HG03097 (cell line): ENCODE measurements at regions not wholly inside any gene's neighbourhood (a gene's known extent, or its start where the extent isn't known, plus 50 kb on each side); places are given as distances from the start of the nearest gene placed in this dataset.

ENCODE experiments used
- ATAC-seq: cut with Tn5 transposase; IDR thresholded peaks from one replicate; pipeline ENCODE4 v1.9.1; 2021; ENCODE audit not compliant: unreplicated experiment, low FRiP score

DNA sequence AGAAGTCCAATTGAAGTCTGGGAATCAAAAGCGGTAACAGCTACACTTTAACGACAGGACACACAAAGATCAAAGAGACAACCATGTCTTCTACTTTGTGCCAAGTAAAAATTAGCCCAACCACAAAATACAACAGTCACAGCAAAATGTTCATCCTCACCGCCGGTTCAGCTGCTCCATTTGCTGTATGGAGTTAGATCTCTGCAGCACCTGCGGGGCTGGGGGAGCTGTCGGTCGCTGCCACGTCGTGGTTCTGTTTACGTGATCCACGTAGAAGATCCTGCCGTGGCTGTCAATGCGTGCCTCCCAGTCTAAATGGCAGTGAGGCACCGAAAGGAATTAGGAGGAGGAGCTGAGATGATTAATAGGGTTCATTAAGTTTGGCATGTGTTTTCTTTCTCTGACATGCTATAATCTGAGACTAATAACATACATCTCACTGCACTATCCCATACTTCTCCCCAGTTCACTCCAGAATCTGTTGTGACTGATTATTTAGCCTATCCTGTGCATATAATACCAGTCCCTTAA, 136.5 kb upstream of the STK17B start:
- no peak for ATAC-seq

DNA sequence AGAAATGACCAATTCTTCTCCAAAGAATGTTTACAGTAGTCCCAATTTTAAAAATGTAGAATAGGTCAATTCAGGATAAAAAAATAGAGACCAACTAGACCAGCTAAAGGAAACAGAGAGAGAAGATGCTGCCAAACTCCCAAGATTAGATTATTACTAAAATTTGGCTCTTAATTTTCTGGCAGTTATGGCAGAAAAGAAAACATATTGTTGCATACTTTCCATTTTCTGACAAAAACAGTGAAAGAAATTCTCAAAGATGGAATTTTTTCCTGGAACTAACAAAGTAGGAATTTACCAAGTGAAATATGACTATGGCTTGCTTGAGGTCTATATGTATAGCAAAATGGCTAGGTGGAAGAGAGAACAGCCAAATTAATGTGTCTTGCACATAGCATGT, 138.3 kb upstream of the STK17B start:
- no peak for ATAC-seq

DNA sequence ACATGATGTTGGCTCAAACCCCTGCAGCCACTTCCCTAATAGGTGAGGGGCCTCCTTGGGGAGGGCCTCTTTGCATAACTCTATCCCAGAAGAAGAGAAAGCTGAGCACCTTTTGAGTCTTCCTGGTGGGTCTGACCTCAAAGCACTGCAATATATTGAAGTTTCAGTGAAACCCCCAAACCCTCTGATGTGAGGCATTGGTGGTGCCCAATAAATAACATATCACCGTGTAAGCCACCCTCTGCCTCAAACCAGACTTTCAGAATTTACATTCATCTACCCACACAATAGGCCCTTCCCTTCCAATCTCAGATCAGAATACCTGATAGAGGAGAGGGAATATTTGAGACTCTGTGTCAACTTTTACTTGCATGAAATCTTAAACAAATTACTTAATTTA, 142.8 kb upstream of the STK17B start:
- ATAC-seq, result no peak

DNA sequence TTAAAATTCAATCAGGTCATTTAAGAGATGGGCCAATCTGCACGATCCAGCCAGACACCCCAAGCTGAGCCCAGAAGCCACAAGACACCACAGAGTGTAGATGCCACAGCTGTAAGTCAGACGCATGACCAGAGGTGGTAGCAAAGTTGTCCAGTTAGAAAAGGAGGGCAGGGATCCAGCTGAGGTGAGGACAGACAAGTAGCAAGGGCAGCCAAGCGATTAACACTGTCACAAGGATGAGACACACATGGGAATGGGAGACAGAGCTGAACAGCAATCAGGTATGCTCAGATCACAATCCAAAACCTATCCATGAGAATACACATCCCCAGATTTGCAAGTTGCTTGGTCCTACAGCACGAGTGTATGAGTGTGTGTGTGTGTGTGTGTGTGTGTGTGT, 143.4 kb upstream of the STK17B start:
- ATAC-seq, result no peak

DNA sequence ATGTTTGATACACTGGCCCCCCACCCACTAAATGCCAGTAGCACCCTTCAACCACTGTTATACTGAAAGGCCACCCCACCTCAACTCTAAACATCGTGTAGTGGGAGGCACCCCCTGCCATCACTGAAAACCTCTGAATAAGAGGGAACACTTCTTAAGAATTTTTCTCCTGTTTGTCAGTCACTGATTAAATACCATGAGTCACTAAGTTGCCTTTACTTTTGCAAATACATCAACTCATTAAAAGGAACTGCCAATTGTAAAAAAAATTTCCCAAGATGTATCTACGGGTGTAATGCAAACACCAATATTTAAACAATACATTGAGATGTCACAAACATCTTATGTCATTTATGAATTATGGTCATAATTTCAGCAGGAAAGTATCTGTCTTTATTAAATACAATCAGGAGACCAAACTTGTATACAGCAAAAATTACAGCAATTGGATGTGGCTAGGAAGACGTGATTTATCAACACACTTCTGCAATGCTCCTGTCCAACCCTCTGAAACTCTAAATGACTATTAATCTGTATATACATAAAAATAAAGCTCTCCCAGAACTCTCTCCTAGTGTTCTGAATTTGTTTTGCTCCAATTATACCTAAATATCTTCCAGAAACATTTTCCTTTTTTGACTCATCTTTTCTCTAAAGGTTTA, 144.1 kb upstream of the STK17B start:
- ATAC-seq, result no peak

DNA sequence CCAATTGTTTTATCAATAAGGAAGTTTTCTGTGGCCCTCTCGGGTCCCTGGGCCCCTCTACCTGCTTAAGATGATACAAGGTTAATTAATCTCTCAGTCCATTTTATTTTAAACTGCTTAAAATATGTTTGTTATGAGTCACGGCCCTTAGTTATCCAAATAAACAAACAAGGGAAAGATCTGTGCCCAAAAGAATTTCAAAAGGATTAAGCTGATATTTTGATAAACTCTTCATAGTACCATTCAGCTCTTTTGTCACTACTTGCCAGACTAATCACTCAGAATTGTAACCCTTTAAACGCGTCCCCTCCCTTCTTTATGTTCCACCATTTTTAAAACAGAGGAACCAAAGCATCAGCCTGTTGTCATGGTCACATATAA, 144.7 kb upstream of the STK17B start:
- no peak for ATAC-seq

DNA sequence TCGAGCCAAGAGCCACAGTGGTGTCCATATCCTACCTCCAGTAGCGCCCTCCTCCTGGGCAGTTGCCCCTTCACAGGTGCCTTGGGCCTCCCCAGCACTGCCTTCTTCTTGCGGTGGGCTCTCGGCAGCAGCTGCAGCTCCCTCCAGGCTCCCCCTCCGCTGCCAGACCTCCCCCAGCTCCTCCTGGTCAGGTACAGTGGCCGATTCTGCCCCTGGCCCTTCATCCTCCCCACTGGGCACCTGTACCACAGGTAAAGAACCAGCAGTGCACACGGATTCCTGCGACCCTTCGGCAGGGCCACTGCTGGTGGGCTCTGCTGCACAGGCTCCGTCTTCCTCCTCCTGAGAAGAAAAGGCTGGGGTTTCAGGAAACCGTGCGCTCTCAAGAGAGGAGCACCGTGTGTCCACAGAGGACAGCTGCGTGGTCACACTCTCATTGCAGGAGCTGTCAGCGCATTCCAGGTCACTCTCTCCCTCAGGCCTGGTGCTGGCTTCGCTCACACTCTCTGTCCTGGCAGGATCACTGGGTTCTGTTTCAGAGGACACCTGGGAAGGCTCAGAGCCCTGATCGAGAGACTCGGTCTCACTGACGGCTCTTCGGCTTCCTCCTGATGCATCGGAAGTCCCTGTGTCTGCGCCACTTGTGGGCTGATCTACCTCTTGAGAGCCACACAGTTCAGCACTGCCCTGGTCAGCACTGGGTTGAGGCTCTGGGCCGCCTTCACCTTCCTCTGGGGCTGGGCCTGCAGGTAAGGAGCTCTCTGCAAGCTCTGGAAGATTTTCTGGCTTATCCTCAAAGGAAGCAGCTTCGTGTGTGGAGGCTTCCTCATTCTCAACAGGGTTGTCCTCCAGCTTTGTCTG, 147.4 kb upstream of the STK17B start:
- ATAC-seq, result no peak

DNA sequence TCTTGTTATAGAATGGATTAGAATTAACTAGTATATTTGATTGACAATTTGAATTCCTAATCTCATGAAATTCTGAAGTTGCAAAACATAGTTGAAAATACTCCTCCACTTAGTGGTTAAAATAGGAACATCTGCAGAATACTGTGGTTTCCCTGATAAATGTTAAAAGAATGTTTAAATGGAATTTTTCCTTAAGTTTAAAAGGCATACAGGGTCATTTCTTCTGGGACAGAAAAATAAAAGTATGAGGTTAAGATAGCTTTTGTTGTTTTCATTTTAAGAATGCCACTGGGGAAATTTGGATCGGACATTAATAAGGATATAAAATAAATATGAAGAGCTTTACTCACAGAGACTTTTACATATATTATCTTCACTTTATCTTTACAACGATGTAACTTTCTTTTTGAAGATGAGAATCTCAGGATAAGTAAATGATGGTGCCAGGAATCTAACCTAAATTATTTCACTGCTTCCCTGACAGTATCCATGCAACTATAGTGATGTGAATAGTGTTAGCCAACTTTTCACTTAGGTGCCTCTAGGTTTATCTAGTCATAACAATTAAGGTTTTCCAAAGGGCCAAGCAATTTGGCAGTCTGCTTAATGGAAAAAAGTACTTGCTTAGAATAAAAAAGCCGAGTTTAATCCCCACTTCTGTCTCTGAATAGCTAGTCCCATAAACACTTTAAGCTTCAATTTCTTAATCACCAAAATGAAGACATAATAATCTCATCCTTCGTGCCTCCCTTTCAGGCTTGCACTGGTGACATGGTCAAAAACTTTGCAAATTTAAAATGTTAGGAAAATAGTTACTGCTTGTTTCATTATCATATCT, 151.8 kb upstream of the STK17B start:
- ATAC-seq, result no peak

DNA sequence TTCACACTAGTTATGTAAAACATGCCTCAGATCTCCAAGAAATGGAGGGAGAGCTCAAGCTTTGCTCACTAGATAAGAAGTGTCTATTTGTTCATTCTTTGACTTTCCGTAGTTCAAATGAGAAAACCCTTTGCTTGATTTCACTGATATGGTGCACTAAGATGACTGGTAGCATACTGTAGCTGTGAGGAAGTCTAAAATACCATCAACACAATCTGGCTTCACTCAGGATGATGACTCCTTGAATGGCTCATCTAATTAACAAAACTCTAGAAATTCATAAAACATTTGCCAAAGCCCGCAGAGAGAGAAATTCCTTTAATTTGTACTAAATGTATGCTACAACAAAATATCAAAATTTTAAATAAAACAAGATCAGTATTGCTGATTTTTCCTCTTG, 152.8 kb upstream of the STK17B start:
- no peak for ATAC-seq

DNA sequence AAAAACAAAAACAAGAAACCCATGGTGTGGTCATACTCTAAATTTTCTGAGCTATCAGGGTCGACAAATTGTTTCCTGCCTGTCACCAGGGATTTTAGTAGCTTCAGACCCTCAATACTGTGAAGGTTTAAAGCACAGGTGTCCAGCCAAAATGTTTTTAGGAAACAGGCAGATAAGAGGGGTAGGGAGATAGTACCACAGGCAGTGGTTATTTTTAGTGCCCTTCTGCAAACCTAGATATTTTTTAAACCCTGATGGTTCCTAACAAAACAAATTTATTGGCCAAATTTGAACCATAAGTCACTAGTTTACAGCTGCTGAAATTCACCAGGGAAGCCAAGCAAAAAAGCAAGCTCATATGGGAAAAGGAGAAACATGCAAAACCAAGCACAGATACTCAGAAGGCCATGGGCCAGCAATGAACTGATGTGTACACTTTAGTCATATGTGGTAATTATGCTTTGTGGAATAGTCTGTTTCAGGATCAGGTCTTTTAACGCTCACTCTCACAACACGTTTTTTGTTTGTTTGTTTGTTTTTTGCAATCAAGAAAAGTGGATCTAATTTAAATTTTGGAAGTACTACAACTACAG, 156.8 kb upstream of the STK17B start:
- ATAC-seq, result no peak

DNA sequence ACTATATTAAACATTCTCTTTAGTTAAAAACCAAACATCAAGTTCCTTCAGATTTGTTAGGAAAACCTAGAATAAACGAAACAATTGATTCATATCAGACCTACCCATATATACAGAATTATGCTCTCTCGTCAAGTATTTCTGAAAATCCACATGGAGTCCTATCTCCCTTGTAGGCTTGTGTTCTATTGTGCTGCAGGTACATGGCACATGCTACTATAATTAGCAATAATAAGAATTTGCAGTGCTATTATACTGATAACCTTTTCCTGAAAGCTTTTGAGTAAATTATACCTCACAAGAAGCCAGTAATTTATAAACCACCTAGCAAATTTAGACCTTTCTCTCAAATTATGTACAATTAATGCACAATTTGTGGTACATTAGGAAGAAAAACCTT, 158.6 kb upstream of the STK17B start:
- no peak for ATAC-seq

DNA sequence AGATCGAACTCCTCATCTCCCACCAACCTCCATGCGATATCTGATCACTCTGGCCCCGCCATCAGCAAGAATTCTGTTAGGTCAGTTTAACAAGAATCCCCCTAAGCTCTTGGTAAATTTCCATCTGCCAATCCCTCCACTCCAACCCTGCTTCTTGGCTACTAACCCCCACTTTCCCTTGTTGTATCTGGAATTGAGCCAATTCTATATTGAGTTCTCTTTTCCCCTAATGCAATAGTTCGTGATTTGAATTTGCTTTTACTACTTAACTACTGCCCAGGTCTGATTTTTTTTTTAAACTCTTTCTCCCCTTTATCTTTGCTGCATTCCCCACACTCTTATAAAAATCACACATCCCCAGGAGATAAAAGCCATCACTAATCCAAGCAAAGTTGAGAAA, 159.3 kb upstream of the STK17B start:
- ATAC-seq, result no peak

DNA sequence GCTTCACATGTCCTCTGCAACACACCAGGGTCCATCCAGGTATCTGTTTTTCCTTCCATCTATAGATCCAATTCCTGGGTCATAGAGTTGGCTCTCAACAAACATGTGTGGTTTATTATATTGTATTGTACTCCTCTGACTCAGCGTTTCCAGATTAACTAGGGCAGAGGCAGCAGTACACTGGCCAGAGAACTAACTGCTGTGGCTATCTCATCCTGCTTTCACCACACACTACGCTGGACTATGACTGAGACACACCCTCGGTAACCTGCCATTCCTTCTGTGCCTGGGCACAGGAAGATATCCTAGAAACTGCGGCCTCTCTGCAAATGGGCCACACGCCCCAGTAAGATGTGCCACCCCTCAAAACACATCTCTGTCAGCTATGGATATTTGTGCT, 159.8 kb upstream of the STK17B start:
- ATAC-seq, result no peak

DNA sequence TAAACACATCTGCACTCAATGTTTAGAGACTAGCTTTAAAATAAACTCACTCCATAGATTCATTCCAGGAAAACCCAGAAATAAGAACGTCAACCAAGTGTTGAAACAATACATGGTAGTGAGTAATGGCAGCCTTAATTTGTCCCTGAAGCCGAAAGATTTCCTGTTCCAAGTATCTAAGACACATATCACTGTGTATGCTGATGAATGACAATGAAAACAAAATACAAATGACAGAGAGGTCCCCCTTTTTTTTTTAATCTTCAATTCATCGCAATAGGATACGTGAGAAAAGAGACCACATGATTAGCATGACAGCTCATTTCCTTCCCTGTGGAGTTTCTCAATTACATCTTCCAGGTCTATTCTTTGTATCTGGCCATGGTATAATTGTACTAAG, 160.5 kb upstream of the STK17B start:
- ATAC-seq, result no peak

DNA sequence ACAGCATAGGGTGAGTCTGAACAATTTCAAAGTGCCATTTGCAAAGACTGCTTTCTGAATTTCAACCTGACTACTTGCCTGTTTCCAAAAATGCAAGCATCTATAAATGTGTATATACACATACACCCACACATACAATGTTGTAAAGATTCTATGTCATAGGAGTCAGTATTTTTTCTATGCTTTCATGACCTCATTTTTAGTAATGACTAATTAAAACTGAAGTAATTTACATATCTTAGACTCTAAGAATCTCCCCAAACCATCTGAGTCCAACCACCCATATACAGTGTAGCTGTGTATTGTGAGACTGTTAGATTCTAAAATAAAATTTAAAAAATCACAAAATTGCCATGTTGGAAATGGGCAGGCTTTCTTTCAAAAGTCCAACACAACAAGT, 162.0 kb upstream of the STK17B start:
- no peak for ATAC-seq

DNA sequence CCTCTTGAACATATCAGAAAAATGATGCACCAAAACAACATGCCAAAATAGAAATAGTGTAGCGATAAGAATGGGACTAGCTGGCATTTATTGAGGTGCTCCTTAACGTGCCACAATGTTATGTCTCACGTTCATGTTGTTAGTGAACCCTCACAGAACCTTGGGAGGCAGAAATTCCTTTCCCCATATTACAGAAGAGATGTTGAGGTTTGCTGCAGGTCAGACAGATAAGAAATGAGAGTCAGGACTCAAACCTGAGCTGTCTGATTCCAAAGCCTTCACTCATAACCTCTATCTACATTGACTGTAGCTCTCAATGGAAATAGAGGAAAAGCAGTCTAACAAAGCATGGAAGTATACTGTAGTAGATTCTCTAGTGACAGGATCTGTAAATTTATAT, 163.3 kb upstream of the STK17B start:
- ATAC-seq, result no peak

DNA sequence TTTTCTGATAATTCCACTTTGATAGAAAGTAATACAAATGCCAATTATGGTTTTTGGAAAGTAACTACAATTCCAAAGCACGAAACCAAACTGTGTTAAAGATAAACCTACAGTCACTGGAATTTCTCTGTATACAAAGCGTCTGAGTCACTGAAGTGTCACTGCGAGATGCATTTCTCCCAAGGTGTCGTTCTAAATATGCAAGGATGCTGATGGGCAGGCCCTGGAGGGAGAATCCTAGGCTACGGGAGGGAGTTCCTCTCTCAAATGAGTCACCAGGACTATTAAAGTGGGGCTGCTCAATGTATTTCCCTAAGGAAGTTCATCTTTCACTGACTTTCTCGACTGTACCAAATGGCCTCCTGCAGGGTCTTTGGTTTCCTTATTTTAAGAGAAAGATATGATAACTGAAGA, 163.8 kb upstream of the STK17B start:
- ATAC-seq, result no peak

DNA sequence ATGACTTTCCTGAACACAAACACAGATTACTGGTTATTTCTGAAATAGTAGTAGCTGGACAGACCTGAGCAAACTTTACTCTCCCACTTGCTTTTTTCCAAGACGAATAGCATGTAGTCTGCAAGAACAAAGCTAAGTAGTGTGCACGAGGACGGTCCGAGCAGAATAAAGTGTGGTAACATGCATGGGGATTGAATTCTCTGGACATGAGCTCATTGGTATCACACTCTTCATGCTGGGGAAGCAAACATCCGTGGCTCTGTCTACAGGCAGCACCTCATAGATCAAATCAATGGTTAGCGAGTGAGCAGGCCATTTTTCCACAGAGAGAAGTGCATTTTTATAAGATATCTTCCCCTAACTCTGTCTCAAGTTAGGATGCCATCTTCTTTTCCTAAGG, 164.8 kb upstream of the STK17B start:
- ATAC-seq, result no peak

DNA sequence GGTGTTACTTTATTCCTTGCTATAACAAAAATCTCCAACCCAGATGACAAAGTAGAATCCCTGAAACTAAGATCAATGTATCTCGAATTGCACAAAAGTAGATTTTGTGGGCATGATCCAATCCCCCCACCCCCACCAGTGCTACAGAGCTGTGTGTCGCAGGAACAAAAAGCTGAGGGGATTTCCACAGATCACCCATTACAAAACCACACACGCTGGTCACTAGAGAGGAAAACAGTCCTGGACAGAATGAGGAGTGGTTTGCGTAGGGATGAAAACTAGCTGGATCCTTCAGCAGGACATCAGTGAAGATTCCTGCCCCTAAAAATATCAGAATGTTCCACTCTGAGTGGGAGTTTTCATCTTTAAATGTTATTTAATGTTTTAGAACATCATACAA, 165.3 kb upstream of the STK17B start:
- no peak for ATAC-seq

DNA sequence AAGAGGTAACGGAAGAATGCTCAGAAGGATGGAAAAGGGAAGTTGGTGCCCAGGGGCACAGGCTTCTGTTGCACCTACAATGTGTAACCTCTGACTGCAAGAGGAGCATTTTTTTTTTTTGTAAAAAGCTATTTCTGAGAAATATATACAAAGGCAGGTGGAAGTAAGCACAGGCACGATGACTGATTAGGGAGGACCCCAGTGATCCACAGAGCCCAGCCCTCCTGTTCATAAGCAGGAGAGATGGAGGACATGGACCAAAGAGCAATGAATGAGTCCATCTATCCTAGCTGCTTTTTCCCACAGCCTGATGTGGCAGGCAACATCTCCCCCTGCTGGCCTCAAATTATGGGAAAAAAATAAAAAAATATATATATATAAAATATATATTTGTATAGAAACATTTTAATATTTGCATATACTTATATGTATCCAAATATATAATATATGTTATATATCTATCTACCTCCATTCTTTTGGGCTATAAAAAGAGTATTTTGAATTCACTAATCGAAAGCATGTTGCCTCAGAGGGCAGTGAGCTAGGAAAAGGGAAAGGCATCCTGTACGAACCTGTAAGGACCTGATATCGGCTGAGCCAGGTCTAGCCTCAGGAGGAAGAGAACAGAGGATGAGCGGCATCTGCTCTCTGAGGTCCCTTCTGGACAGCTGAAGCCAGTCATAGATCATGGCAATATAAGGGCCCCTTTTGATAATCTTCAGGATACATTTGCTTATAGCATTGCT, 166.0 kb upstream of the STK17B start:
- no peak for ATAC-seq
